Erythroblast (primary cell): ENCODE measurements at regions not wholly inside any gene's neighbourhood (a gene's known extent, or its start where the extent isn't known, plus 50 kb on each side); places are given as distances from the start of the nearest gene placed in this dataset.

Experiments
- GATA1 ChIP-seq: IDR thresholded peaks from 2 replicates; pipeline ENCODE4 v1.6.1; 2011; ENCODE audit warnings: low read depth, mild to moderate bottlenecking, control low read depth, low read length, moderate library complexity
- POLR2A ChIP-seq: IDR thresholded peaks from 2 replicates; pipeline ENCODE4 v1.6.1; 2011; ENCODE audit warnings: mild to moderate bottlenecking, low read length

GRCh38 chr2:128477026-128477820 is 158.6 kb upstream of the HS6ST1 start:
- no peak for TF ChIP-seq POLR2A
- TF ChIP-seq GATA1, result no peak
